PC-9 (cell line): ENCODE measurements at regions not wholly inside any gene's neighbourhood (a gene's known extent, or its start where the extent isn't known, plus 50 kb on each side); places are given as distances from the start of the nearest gene placed in this dataset.

Experiments used
- BruUV-seq: library from RNA; stranded (reverse); fragments of 400-500 nt; replicated peaks from 2 replicates; lab custom pipeline; 2021; lab: Mats Ljungman, UMichigan
- CTCF ChIA-PET: fragments of 300-600 bp; sonication (Branson Sonifier 250); formaldehyde crosslinking; loops from one replicate; lab custom pipeline; 2022; ENCODE audit warnings: antibody characterized with exemption; lab: Charles Lee
- POLR2A ChIA-PET: fragments of 300-600 bp; sonication (Branson Sonifier 250); formaldehyde crosslinking; loops from one replicate; lab custom pipeline; 2022; ENCODE audit warnings: antibody characterized with exemption; ENCODE audit not compliant: unreplicated experiment; lab: Charles Lee
- DNase-seq, 2 experiments: peaks; one replicate each; pipeline versions ENCODE4 v3.0.0 to v3.0.0-alpha.2; 2015 to 2022; ENCODE audit warnings: mixed read lengths in 1 of 2
- H2AFZ ChIP-seq: fragments of 200-600 bp; sonication (generic); 2 replicates; pipeline ENCODE4 v1.8.1; 2017; ENCODE audit warnings: antibody characterized with exemption
- H3F3A ChIP-seq: fragments of 200-600 bp; sonication (generic); 2 replicates; pipeline ENCODE4 v1.8.1; 2017; ENCODE audit warnings: antibody characterized with exemption, mild to moderate bottlenecking, low read depth; ENCODE audit not compliant: insufficient read depth
- H3K27ac ChIP-seq: fragments of 200-600 bp; sonication (generic); 2 replicates; pipeline ENCODE4 v1.6.1; 2016; ENCODE audit warnings: mixed run types
- H3K27me3 ChIP-seq: fragments of 200-600 bp; sonication (generic); 2 replicates; pipeline ENCODE4 v1.6.1; 2016; ENCODE audit warnings: low read depth, mixed run types; ENCODE audit not compliant: insufficient read depth
- H3K36me3 ChIP-seq: fragments of 200-600 bp; sonication (generic); 2 replicates; pipeline ENCODE4 v1.6.1; 2016; ENCODE audit warnings: low read depth, mixed run types
- H3K4me1 ChIP-seq: fragments of 200-600 bp; sonication (generic); replicated peaks from 2 replicates; pipeline ENCODE4 v1.6.1; 2016; ENCODE audit warnings: mixed run types; ENCODE audit not compliant: insufficient read depth
- H3K4me2 ChIP-seq: fragments of 200-600 bp; sonication (generic); 2 replicates; pipeline ENCODE4 v1.6.1; 2017; ENCODE audit warnings: mixed run types
- H3K4me3 ChIP-seq: fragments of 200-600 bp; sonication (generic); 2 replicates; pipeline ENCODE4 v1.6.1; 2016; ENCODE audit warnings: mixed run types
- H3K79me2 ChIP-seq: fragments of 200-600 bp; sonication (generic); 2 replicates; pipeline ENCODE4 v1.6.1; 2017; ENCODE audit warnings: low read depth, mixed run types
- H3K9me2 ChIP-seq: fragments of 200-600 bp; sonication (generic); 2 replicates; pipeline ENCODE4 v1.8.1; 2017; ENCODE audit warnings: mild to moderate bottlenecking; ENCODE audit not compliant: insufficient read depth
- H3K9me3 ChIP-seq: fragments of 200-600 bp; sonication (generic); 2 replicates; pipeline ENCODE4 v1.8.1; 2016; ENCODE audit warnings: low read depth; ENCODE audit not compliant: insufficient read depth
- H4K20me1 ChIP-seq: fragments of 200-600 bp; sonication (generic); 2 replicates; pipeline ENCODE4 v1.8.1; 2017; ENCODE audit not compliant: insufficient read depth
- CTCF ChIP-seq: fragments of 200-600 bp; sonication (generic); conservative IDR thresholded peaks from 2 replicates; pipeline ENCODE4 v1.6.1; 2017; ENCODE audit warnings: mixed run types, antibody characterized with exemption, mild to moderate bottlenecking, moderate library complexity
- EZH2 ChIP-seq: fragments of 200-600 bp; sonication (generic); IDR thresholded peaks from 2 replicates; pipeline ENCODE4 v1.8.0; 2017; ENCODE audit warnings: antibody characterized with exemption, low read depth
- intact Hi-C: fragments of 100-400 bp; cut with micrococcal nuclease; formaldehyde crosslinking; loops from one replicate; pipeline ENCODE4 v1.10.0; 2022; ENCODE audit not compliant: unreplicated experiment

DNA sequence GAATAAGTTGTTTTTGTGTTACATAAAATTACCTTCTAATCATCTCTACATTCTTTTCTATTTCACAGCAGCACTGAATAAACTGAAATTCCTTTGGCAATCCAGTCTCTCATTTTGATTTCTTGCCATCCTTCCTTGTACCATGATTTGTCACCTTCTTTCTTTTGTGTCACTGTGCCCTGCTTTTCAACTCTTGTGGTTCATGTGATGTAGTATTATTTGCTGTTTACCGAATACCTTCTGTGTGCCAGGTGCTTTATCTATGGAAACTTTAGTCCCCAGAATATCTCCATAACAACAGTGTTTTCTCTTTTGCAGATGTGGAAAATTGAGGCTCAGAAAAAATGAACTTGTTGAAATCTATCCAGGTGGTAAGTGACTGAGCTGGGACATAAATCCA lies 220.3 kb downstream of the STK31 start:
- no peak overlapping the region for H2AFZ ChIP-seq
- H3K36me3 ChIP-seq = no peaks in the 10 kb centered on the region
- intact Hi-C loops = loop anchor here (10.0 kb wide), 1 partner anchor 454 kb away; no protein-coding TSS in a partner anchor
- H3K9me3 ChIP-seq = no peaks in the 10 kb centered on the region
- H3K4me2 ChIP-seq = no peak overlapping the region
- no peak overlapping the region for H3K4me3 ChIP-seq
- H3K79me2 ChIP-seq = no peaks in the 10 kb centered on the region
- TF ChIP-seq EZH2 (no peak), CTCF (no peak)
- CTCF ChIA-PET = no interaction called here
- H3K9me2 ChIP-seq = no peaks in the 10 kb centered on the region
- POLR2A ChIA-PET = no interaction called here
- no peaks in the 10 kb centered on the region for H4K20me1 ChIP-seq
- H3K27me3 ChIP-seq = no peaks in the 10 kb centered on the region
- DNase-seq = peak in 1 of 2 experiments; percentile 56
- no peak overlapping the region for H3K27ac ChIP-seq
- H3K4me1 ChIP-seq = peaks cover 13% of the 10 kb centered on the region
- BruUV-seq = no TSS peak
- H3F3A ChIP-seq = no peaks in the 10 kb centered on the region

DNA sequence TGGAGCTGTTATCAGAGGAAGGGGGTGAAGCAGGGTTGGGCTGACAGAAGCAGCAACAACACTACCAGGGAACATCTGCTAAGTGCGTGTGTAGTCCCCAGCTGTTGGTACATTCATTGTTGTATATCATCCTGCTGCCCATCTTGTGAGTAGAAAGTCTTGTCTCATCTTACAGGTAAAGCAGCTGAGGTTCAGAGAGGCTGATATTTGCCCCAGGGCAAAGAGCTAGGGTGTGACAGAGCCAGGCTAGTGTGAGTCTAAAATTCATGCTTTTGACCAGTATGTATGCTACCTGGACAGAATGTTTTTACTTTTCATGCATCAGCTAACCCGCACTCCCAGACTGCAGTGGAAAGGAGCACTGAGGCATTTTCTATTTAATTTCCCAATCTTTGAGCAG lies 221.6 kb downstream of the STK31 start:
- H3K9me2 ChIP-seq = no peaks in the 10 kb centered on the region
- H3K36me3 ChIP-seq = no peaks in the 10 kb centered on the region
- ChIA-PET CTCF (no interaction called here), POLR2A (no interaction called here)
- no peaks in the 10 kb centered on the region for H4K20me1 ChIP-seq
- TF ChIP-seq CTCF (no peak), EZH2 (no peak)
- BruUV-seq = no TSS peak
- no peaks in the 10 kb centered on the region for H3K27me3 ChIP-seq
- DNase-seq = no peak
- no peak overlapping the region for H3K27ac ChIP-seq
- peaks cover 13% of the 10 kb centered on the region for H3K4me1 ChIP-seq
- 0 out of 2 replicates have a peak, but pooled peaks cover 1% of the 10 kb centered on the region for H3K9me3 ChIP-seq
- intact Hi-C loops = loop anchor here (10.0 kb wide), 1 partner anchor 453 kb away; no protein-coding TSS in a partner anchor
- H3K4me2 ChIP-seq = no peak overlapping the region
- H2AFZ ChIP-seq = no peak overlapping the region
- H3K79me2 ChIP-seq = no peaks in the 10 kb centered on the region
- H3K4me3 ChIP-seq = no peak overlapping the region
- no peaks in the 10 kb centered on the region for H3F3A ChIP-seq

- Histone ChIP-seq H2AFZ (no peak overlapping the region), H3K9me2 (no peaks in the 10 kb centered on the region), H3K36me3 (no peaks in the 10 kb centered on the region), H3K4me1 (peaks cover 10% of the 10 kb centered on the region; the same call in 1 of the 2 replicates), H3K27ac (no peak overlapping the region), H3K79me2 (no peaks in the 10 kb centered on the region), H3K27me3 (no peaks in the 10 kb centered on the region), H4K20me1 (no peaks in the 10 kb centered on the region), H3K4me3 (no peak overlapping the region), H3F3A (no peaks in the 10 kb centered on the region), H3K9me3 (0 out of 2 replicates have a peak, but pooled peaks cover 23% of the 10 kb centered on the region), H3K4me2 (no peak overlapping the region)
- DNase-seq = peak in 1 of 2 experiments; percentile 46
- no TSS peak for BruUV-seq
- ChIA-PET CTCF (interaction anchor here (0.6 to 0.8 kb wide), 2 partner anchors 240 to 1156 kb away, joined by 3 read pairs; no protein-coding TSS in a partner anchor), POLR2A (no interaction called here)
- TF ChIP-seq CTCF (no peak), EZH2 (no peak)
- intact Hi-C loops = loop anchor here (2.0 to 10.0 kb wide), 4 partner anchors 391 to 1161 kb away; no protein-coding TSS in a partner anchor
These were observed 228.2 kb downstream of the STK31 start for GRCh38 chr7:23938215-23938614.
